Hindlimb muscle (tissue), 1 donor: ENCODE measurements at regions not wholly inside any gene's neighbourhood (a gene's known extent, or its start where the extent isn't known, plus 50 kb on each side); places are given as distances from the start of the nearest gene placed in this dataset.
"Not testable (repeated sequence)": the region's sequence is repeated elsewhere in the genome, so short reads cannot be mapped to it uniquely, and the experiment has no call there.

Experiments used
- DNase-seq: peaks from one replicate; pipeline ENCODE4 v3.0.0-alpha.2; 2013

- no peak for DNase-seq
Measured at GRCh38 chr4:100023800-100024199, 73.7 kb upstream of the H2AZ1 start.

GRCh38 chr4:100022792-100023222, 72.7 kb upstream of the H2AZ1 start:
- DNase-seq: peak; percentile 6

- no peak for DNase-seq
Measured at GRCh38 chr4:100019821-100020220, 69.7 kb upstream of the H2AZ1 start.

GRCh38 chr4:100017637-100018310, 67.7 kb upstream of the H2AZ1 start:
- no peak for DNase-seq

- no peak for DNase-seq
Measured at GRCh38 chr4:100016191-100016590, 66.1 kb upstream of the H2AZ1 start.

GRCh38 chr4:100014616-100015015, 64.5 kb upstream of the H2AZ1 start:
- DNase-seq: no peak

GRCh38 chr4:100009490-100009889, 59.4 kb upstream of the H2AZ1 start:
- DNase-seq: no peak

GRCh38 chr4:100008048-100008447, 58.0 kb upstream of the H2AZ1 start:
- DNase-seq: no peak

- not testable (repeated sequence) for DNase-seq
Measured at GRCh38 chr4:100006161-100006560, 56.1 kb upstream of the H2AZ1 start.
